ENCODE measurements at regions not wholly inside any gene's neighbourhood (a gene's known extent, or its start where the extent isn't known, plus 50 kb on each side); places are given as distances from the start of the nearest gene placed in this dataset.

- no peak for DNase-seq (ENCODE audit: low spot score)
Measured at GRCh38 chr13:63112799-63113395, 1697.2 kb upstream of the PCDH20 start.

GRCh38 chr13:63110466-63110865 lies 1694.8 kb upstream of the PCDH20 start:
- no peak for DNase-seq (ENCODE audit: low spot score)

- no peak for DNase-seq (ENCODE audit: low spot score)
Measured at GRCh38 chr13:63107179-63107943, 1691.7 kb upstream of the PCDH20 start.

- no peak for DNase-seq (ENCODE audit: low spot score)
Measured at GRCh38 chr13:63094717-63095116, 1679.1 kb upstream of the PCDH20 start.

- DNase-seq (ENCODE audit: low spot score) = no peak
Measured at GRCh38 chr13:63093907-63094469, 1678.3 kb upstream of the PCDH20 start.

- no peak for DNase-seq (ENCODE audit: low spot score)
Measured at GRCh38 chr13:63092456-63092855, 1676.8 kb upstream of the PCDH20 start.

GRCh38 chr13:63090524-63090923 lies 1674.9 kb upstream of the PCDH20 start:
- no peak for DNase-seq (ENCODE audit: low spot score)

- DNase-seq (ENCODE audit: low spot score) = no peak
Measured at GRCh38 chr13:63088226-63088625, 1672.6 kb upstream of the PCDH20 start.

GRCh38 chr13:63086286-63086685 lies 1670.6 kb upstream of the PCDH20 start:
- no peak for DNase-seq (ENCODE audit: low spot score)

- DNase-seq (ENCODE audit: low spot score) = no peak
Measured at GRCh38 chr13:63085851-63086250, 1670.2 kb upstream of the PCDH20 start.

GRCh38 chr13:63081400-63082014 lies 1665.9 kb upstream of the PCDH20 start:
- DNase-seq (ENCODE audit: low spot score) = no peak

- no peak for DNase-seq (ENCODE audit: low spot score)
Measured at GRCh38 chr13:63075126-63075525, 1659.5 kb upstream of the PCDH20 start.

- DNase-seq (ENCODE audit: low spot score) = no peak
Measured at GRCh38 chr13:63050287-63050686, 1634.6 kb upstream of the PCDH20 start.

GRCh38 chr13:63048653-63049052 lies 1633.0 kb upstream of the PCDH20 start:
- DNase-seq (ENCODE audit: low spot score) = no peak

- no peak for DNase-seq (ENCODE audit: low spot score)
Measured at GRCh38 chr13:63044589-63045313, 1629.1 kb upstream of the PCDH20 start.

- no peak for DNase-seq (ENCODE audit: low spot score)
Measured at GRCh38 chr13:63042686-63043085, 1627.0 kb upstream of the PCDH20 start.

GRCh38 chr13:63041640-63042414 lies 1626.2 kb upstream of the PCDH20 start:
- DNase-seq (ENCODE audit: low spot score) = no peak

GRCh38 chr13:63026285-63026797 lies 1610.7 kb upstream of the PCDH20 start:
- no peak for DNase-seq (ENCODE audit: low spot score)

GRCh38 chr13:63025741-63026140 lies 1610.1 kb upstream of the PCDH20 start:
- no peak for DNase-seq (ENCODE audit: low spot score)

GRCh38 chr13:63024458-63024857 lies 1608.8 kb upstream of the PCDH20 start:
- no peak for DNase-seq (ENCODE audit: low spot score)

- DNase-seq (ENCODE audit: low spot score) = no peak
Measured at GRCh38 chr13:63011996-63012395, 1596.3 kb upstream of the PCDH20 start.

Data from AG08395 (cell line).